Suprapubic skin (tissue), 4 donors: ENCODE measurements at regions not wholly inside any gene's neighbourhood (a gene's known extent, or its start where the extent isn't known, plus 50 kb on each side); places are given as distances from the start of the nearest gene placed in this dataset.

ENCODE experiments used
- DNase-seq, 2 donors: peaks; one replicate each; pipeline ENCODE4 v3.0.0-alpha.2; 2019; ENCODE audit warnings: low spot score in 2 of 2
- H3K27ac ChIP-seq: fragments of 200-600 bp; sonication (generic); one replicate; pipeline ENCODE4 v1.5.1; 2019
- H3K27me3 ChIP-seq: fragments of 200-600 bp; sonication (generic); one replicate; pipeline ENCODE4 v1.5.1; 2019
- H3K36me3 ChIP-seq: fragments of 200-600 bp; sonication (generic); one replicate; pipeline ENCODE4 v1.5.1; 2019
- H3K4me1 ChIP-seq: fragments of 200-600 bp; sonication (generic); one replicate; pipeline ENCODE4 v1.5.1; 2019
- H3K4me3 ChIP-seq: fragments of 200-600 bp; sonication (generic); one replicate; pipeline ENCODE4 v1.5.1; 2019; ENCODE audit warnings: mild to moderate bottlenecking
- H3K9me3 ChIP-seq: fragments of 200-600 bp; sonication (generic); one replicate; pipeline ENCODE4 v1.5.1; 2019
- CTCF ChIP-seq, 2 donors: fragments of 200-600 bp in 1 of 2; fragments of 450-650 bp in 1 of 2; sonication (generic) in 1 of 2; IDR thresholded peaks; one replicate each; pipeline ENCODE4 v1.5.1; 2016 to 2019; ENCODE audit warnings: antibody characterized with exemption in 2 of 2, mild to moderate bottlenecking in 1 of 2, moderate library complexity in 1 of 2
- EP300 ChIP-seq: sonication (generic); formaldehyde crosslinking; IDR thresholded peaks from one replicate; pipeline ENCODE4 v1.6.1; 2017; ENCODE audit warnings: antibody characterized with exemption
- POLR2A ChIP-seq, 2 donors: fragments of 450-650 bp; IDR thresholded peaks; one replicate each; pipeline ENCODE4 v1.6.1; 2017; ENCODE audit warnings: antibody characterized with exemption in 2 of 2, mild to moderate bottlenecking in 2 of 2, moderate library complexity in 2 of 2
- POLR2AphosphoS5 ChIP-seq, 3 donors: sonication (generic); formaldehyde crosslinking; IDR thresholded peaks; one replicate each; pipeline ENCODE4 v1.6.1; 2017; ENCODE audit warnings: antibody characterized with exemption in 3 of 3
- WGBS: methylation state at CpG from one replicate; pipeline ENCODE4 v1.1.5; 2018; 5-methylcytosine and 5-hydroxymethylcytosine counted together

- DNase-seq, result no peak
- 67% methylated on average over 4 of the region's 4 CpGs for WGBS
- peaks cover 17% of the 10 kb centered on the region for H3K27me3 ChIP-seq
- TF ChIP-seq CTCF (IDR thresholded peaks at IDR 0.05) (no peak), POLR2A (IDR thresholded peaks at IDR 0.05) (no peak), POLR2AphosphoS5 (IDR thresholded peaks at IDR 0.05) (no peak), EP300 (no peak)
- H3K9me3 ChIP-seq, result no peaks in the 10 kb centered on the region
- no peak overlapping the region for H3K27ac ChIP-seq
- no peaks in the 10 kb centered on the region for H3K4me1 ChIP-seq
- H3K36me3 ChIP-seq, result no peaks in the 10 kb centered on the region
- no peak overlapping the region for H3K4me3 ChIP-seq
Measured at GRCh38 chr12:108455706-108456105, 59.4 kb upstream of the FICD start.

GRCh38 chr12:108454539-108455139 is 60.4 kb upstream of the FICD start:
- no peak overlapping the region for H3K27ac ChIP-seq
- WGBS, result 69% methylated on average over 5 of the region's 5 CpGs
- no peaks in the 10 kb centered on the region for H3K4me1 ChIP-seq
- no peak for DNase-seq
- no peak for TF ChIP-seq EP300
- no peak for TF ChIP-seq POLR2A (IDR thresholded peaks at IDR 0.05)
- TF ChIP-seq CTCF (IDR thresholded peaks at IDR 0.05), result no peak
- TF ChIP-seq POLR2AphosphoS5 (IDR thresholded peaks at IDR 0.05), result no peak
- H3K9me3 ChIP-seq, result no peaks in the 10 kb centered on the region
- no peak overlapping the region for H3K4me3 ChIP-seq
- H3K27me3 ChIP-seq, result peaks cover 18% of the 10 kb centered on the region
- H3K36me3 ChIP-seq, result no peaks in the 10 kb centered on the region

GRCh38 chr12:108449478-108449877 is 65.6 kb upstream of the FICD start:
- H3K4me1 ChIP-seq, result peaks cover 7% of the 10 kb centered on the region
- no peak overlapping the region for H3K4me3 ChIP-seq
- H3K27me3 ChIP-seq, result peaks cover 18% of the 10 kb centered on the region
- no peaks in the 10 kb centered on the region for H3K9me3 ChIP-seq
- H3K36me3 ChIP-seq, result no peaks in the 10 kb centered on the region
- H3K27ac ChIP-seq, result no peak overlapping the region
- 68% methylated on average over 2 of the region's 2 CpGs for WGBS
- TF ChIP-seq POLR2A (IDR thresholded peaks at IDR 0.05), result no peak
- no peak for DNase-seq

GRCh38 chr12:108448246-108448645 is 66.8 kb upstream of the FICD start:
- no peak overlapping the region for H3K4me3 ChIP-seq
- H3K4me1 ChIP-seq, result peaks cover 7% of the 10 kb centered on the region
- H3K36me3 ChIP-seq, result no peaks in the 10 kb centered on the region
- no peak overlapping the region for H3K27ac ChIP-seq
- WGBS, result 79% methylated on average over 5 of the region's 5 CpGs
- DNase-seq, result no peak
- H3K9me3 ChIP-seq, result no peaks in the 10 kb centered on the region
- H3K27me3 ChIP-seq, result peaks cover 18% of the 10 kb centered on the region
- TF ChIP-seq EP300, result no peak

GRCh38 chr12:108447168-108447832 is 67.8 kb upstream of the FICD start:
- no peaks in the 10 kb centered on the region for H3K9me3 ChIP-seq
- peaks cover 16% of the 10 kb centered on the region for H3K27me3 ChIP-seq
- no peak overlapping the region for H3K27ac ChIP-seq
- no peak for TF ChIP-seq EP300
- no peak for TF ChIP-seq POLR2AphosphoS5 (IDR thresholded peaks at IDR 0.05)
- TF ChIP-seq CTCF (IDR thresholded peaks at IDR 0.05), result no peak
- TF ChIP-seq POLR2A (IDR thresholded peaks at IDR 0.05), result no peak
- peaks cover 7% of the 10 kb centered on the region for H3K4me1 ChIP-seq
- no peaks in the 10 kb centered on the region for H3K36me3 ChIP-seq
- no peak for DNase-seq
- WGBS, result 11% methylated on average over 1 of the region's 1 CpG
- H3K4me3 ChIP-seq, result no peak overlapping the region

- no peak for TF ChIP-seq EP300
- no peak for TF ChIP-seq CTCF (IDR thresholded peaks at IDR 0.05)
- no peak for TF ChIP-seq POLR2AphosphoS5 (IDR thresholded peaks at IDR 0.05)
- no peak for TF ChIP-seq POLR2A (IDR thresholded peaks at IDR 0.05)
- WGBS, result 24% methylated on average over 5 of the region's 5 CpGs
- peaks cover 7% of the 10 kb centered on the region for H3K4me1 ChIP-seq
- DNase-seq, result no peak
- H3K4me3 ChIP-seq, result no peak overlapping the region
- no peaks in the 10 kb centered on the region for H3K9me3 ChIP-seq
- H3K27ac ChIP-seq, result no peak overlapping the region
- no peaks in the 10 kb centered on the region for H3K36me3 ChIP-seq
- peaks cover 12% of the 10 kb centered on the region for H3K27me3 ChIP-seq
Measured at GRCh38 chr12:108446766-108447165, 68.3 kb upstream of the FICD start.
